ENCODE measurements at regions not wholly inside any gene's neighbourhood (a gene's known extent, or its start where the extent isn't known, plus 50 kb on each side); places are given as distances from the start of the nearest gene placed in this dataset.

DNA sequence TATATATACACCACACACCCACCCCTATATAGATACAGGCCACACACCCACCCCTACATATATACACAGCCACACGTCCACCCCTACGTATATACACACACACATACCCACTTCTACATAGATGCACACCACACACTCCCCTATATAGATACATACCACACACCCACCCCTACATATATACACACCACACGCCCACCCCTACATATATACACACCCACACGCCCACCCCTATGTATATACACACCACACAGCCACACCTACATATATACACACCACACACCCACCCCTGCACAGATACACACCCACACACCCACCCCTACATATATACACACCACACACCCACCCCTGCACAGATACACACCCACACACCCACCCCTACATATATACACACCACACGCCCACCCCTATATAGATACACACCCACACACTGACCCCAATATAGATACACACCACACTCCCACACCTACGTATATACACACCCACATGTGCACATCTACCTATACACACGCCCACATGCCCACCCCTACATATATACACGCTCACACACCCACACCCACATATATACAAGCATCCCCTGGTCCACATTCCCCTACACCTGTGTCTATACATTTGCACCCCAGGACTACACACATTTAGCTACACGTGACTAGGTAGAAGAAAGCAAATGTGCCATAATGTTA, 52.1 kb upstream of the UBE3C start:
- Histone ChIP-seq H3K27me3 (ENCODE audit: control insufficient read depth, insufficient read depth, low read length) (no peaks in the 10 kb centered on the region), H3K27ac (ENCODE audit: low read length) (no peak overlapping the region), H3K4me1 (ENCODE audit: control insufficient read depth, insufficient read depth, low read length) (no peaks in the 10 kb centered on the region), H3K36me3 (ENCODE audit: control insufficient read depth, insufficient read depth, low read length) (no peaks in the 10 kb centered on the region), H3K9me3 (ENCODE audit: control insufficient read depth, insufficient read depth, low read depth, low read length) (no peaks in the 10 kb centered on the region), H3K4me3 (ENCODE audit: low read depth in 2 of 2, low read length in 2 of 2) (no peak overlapping the region)
- CTCF ChIA-PET: no interaction called here
- POLR2A ChIA-PET: no interaction called here
- intact Hi-C loops (cut with micrococcal nuclease; ENCODE audit: unreplicated experiment): no loop called here
- ATAC-seq: no peak
- BruUV-seq (replicated peaks): no TSS peak
- TF ChIP-seq TCF7L2 (IDR thresholded peaks at IDR 0.05; ENCODE audit: low read depth, low read length) (no peak), SIN3A (IDR thresholded peaks at IDR 0.05; ENCODE audit: borderline replicate concordance, insufficient read depth, low read depth, low read length) (no peak)
- TF ChIP-seq, protein P1, sequence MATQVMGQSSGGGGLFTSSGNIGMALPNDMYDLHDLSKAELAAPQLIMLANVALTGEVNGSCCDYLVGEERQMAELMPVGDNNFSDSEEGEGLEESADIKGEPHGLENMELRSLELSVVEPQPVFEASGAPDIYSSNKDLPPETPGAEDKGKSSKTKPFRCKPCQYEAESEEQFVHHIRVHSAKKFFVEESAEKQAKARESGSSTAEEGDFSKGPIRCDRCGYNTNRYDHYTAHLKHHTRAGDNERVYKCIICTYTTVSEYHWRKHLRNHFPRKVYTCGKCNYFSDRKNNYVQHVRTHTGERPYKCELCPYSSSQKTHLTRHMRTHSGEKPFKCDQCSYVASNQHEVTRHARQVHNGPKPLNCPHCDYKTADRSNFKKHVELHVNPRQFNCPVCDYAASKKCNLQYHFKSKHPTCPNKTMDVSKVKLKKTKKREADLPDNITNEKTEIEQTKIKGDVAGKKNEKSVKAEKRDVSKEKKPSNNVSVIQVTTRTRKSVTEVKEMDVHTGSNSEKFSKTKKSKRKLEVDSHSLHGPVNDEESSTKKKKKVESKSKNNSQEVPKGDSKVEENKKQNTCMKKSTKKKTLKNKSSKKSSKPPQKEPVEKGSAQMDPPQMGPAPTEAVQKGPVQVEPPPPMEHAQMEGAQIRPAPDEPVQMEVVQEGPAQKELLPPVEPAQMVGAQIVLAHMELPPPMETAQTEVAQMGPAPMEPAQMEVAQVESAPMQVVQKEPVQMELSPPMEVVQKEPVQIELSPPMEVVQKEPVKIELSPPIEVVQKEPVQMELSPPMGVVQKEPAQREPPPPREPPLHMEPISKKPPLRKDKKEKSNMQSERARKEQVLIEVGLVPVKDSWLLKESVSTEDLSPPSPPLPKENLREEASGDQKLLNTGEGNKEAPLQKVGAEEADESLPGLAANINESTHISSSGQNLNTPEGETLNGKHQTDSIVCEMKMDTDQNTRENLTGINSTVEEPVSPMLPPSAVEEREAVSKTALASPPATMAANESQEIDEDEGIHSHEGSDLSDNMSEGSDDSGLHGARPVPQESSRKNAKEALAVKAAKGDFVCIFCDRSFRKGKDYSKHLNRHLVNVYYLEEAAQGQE (IDR thresholded peaks at IDR 0.05; ENCODE audit: insufficient read depth in 1 of 2, low read depth in 2 of 2, low read length in 1 of 2): no peak
- TF ChIP-seq, protein P2, sequence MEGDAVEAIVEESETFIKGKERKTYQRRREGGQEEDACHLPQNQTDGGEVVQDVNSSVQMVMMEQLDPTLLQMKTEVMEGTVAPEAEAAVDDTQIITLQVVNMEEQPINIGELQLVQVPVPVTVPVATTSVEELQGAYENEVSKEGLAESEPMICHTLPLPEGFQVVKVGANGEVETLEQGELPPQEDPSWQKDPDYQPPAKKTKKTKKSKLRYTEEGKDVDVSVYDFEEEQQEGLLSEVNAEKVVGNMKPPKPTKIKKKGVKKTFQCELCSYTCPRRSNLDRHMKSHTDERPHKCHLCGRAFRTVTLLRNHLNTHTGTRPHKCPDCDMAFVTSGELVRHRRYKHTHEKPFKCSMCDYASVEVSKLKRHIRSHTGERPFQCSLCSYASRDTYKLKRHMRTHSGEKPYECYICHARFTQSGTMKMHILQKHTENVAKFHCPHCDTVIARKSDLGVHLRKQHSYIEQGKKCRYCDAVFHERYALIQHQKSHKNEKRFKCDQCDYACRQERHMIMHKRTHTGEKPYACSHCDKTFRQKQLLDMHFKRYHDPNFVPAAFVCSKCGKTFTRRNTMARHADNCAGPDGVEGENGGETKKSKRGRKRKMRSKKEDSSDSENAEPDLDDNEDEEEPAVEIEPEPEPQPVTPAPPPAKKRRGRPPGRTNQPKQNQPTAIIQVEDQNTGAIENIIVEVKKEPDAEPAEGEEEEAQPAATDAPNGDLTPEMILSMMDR (IDR thresholded peaks at IDR 0.05): no peak
- in situ Hi-C loops (cut with HindIII; ENCODE audit: low pct_unique_long_range_greater_than_20kb, low sequenced_read_pairs): no loop called here
- no peak for DNase-seq (ENCODE audit: low read depth, low spot score)

DNA sequence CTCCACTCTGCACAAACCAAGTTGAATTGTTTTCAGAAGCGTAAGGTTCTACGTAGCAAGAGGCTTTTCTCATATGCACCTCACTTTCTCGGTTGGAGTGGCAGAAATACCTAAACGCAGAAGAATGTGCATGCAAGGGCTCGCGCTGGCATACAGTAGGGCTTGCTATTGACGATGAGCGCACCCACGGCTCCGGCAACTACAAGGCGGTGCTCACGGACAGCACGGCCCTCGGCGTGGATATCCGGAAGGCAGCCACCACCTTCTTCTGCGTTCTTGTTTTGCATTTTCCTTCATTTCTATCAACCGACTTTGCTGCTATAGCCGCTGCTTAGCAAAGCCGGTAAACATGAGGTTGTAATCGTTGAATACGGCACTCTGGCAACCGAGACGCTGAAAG, 51.1 kb upstream of the UBE3C start:
- Histone ChIP-seq H3K27ac (ENCODE audit: low read length) (no peak overlapping the region), H3K36me3 (ENCODE audit: control insufficient read depth, insufficient read depth, low read length) (no peaks in the 10 kb centered on the region), H3K4me3 (ENCODE audit: low read depth in 2 of 2, low read length in 2 of 2) (no peak overlapping the region), H3K4me1 (ENCODE audit: control insufficient read depth, insufficient read depth, low read length) (no peaks in the 10 kb centered on the region), H3K27me3 (ENCODE audit: control insufficient read depth, insufficient read depth, low read length) (no peaks in the 10 kb centered on the region), H3K9me3 (ENCODE audit: control insufficient read depth, insufficient read depth, low read depth, low read length) (no peaks in the 10 kb centered on the region)
- intact Hi-C loops (cut with micrococcal nuclease; ENCODE audit: unreplicated experiment) (no loop called here), in situ Hi-C loops (cut with HindIII; ENCODE audit: low pct_unique_long_range_greater_than_20kb, low sequenced_read_pairs) (no loop called here)
- POLR2A ChIA-PET: no interaction called here
- CTCF ChIA-PET: no interaction called here
- no peak for ATAC-seq
- no TSS peak for BruUV-seq (replicated peaks)
- DNase-seq (ENCODE audit: low read depth, low spot score): no peak
- no peak for TF ChIP-seq TCF7L2 (IDR thresholded peaks at IDR 0.05; ENCODE audit: low read depth, low read length)
- TF ChIP-seq, protein P2 (IDR thresholded peaks at IDR 0.05): no peak

GRCh38 chr7:157088136-157088535, 50.6 kb upstream of the UBE3C start:
- Histone ChIP-seq H3K9me3 (ENCODE audit: control insufficient read depth, insufficient read depth, low read depth, low read length) (no peaks in the 10 kb centered on the region), H3K27ac (ENCODE audit: low read length) (no peak overlapping the region), H3K36me3 (ENCODE audit: control insufficient read depth, insufficient read depth, low read length) (no peaks in the 10 kb centered on the region), H3K27me3 (ENCODE audit: control insufficient read depth, insufficient read depth, low read length) (no peaks in the 10 kb centered on the region), H3K4me1 (ENCODE audit: control insufficient read depth, insufficient read depth, low read length) (no peaks in the 10 kb centered on the region), H3K4me3 (ENCODE audit: low read depth in 2 of 2, low read length in 2 of 2) (no peak overlapping the region)
- intact Hi-C loops (cut with micrococcal nuclease; ENCODE audit: unreplicated experiment) (no loop called here), in situ Hi-C loops (cut with HindIII; ENCODE audit: low pct_unique_long_range_greater_than_20kb, low sequenced_read_pairs) (no loop called here)
- CTCF ChIA-PET: no interaction called here
- DNase-seq (ENCODE audit: low read depth, low spot score): no peak
- no peak for ATAC-seq
- TF ChIP-seq POLR2AphosphoS5 (IDR thresholded peaks at IDR 0.05; ENCODE audit: low read depth, low read length) (no peak), SIN3A (IDR thresholded peaks at IDR 0.05; ENCODE audit: borderline replicate concordance, insufficient read depth, low read depth, low read length) (no peak), TCF7L2 (IDR thresholded peaks at IDR 0.05; ENCODE audit: low read depth, low read length) (no peak)
- TF ChIP-seq, protein P1 (IDR thresholded peaks at IDR 0.05; ENCODE audit: insufficient read depth in 1 of 2, low read depth in 2 of 2, low read length in 1 of 2): no peak
- TF ChIP-seq, protein P2 (IDR thresholded peaks at IDR 0.05): no peak
- BruUV-seq (replicated peaks): no TSS peak
- POLR2A ChIA-PET: no interaction called here
